BJ (cell line): ENCODE measurements at regions not wholly inside any gene's neighbourhood (a gene's known extent, or its start where the extent isn't known, plus 50 kb on each side); places are given as distances from the start of the nearest gene placed in this dataset.
"Not testable (repeated sequence)": the region's sequence is repeated elsewhere in the genome, so short reads cannot be mapped to it uniquely, and the experiment has no call there.

ENCODE experiments used
- CTCF ChIA-PET: fragments of 350-600 bp; formaldehyde crosslinking; extraction: SDS; loops from one replicate; lab custom pipeline; 2021; ENCODE audit warnings: antibody characterized with exemption, inconsistent platforms; lab: Yijun Ruan, JAX
- POLR2A ChIA-PET: fragments of 300-600 bp; sonication (Branson Sonifier 250); formaldehyde crosslinking; extraction: SDS; loops from one replicate; lab custom pipeline; 2021; ENCODE audit warnings: antibody characterized with exemption; lab: Charles Lee
- DNase-seq: peaks from one replicate; pipeline ENCODE4 v3.0.0-alpha.2; 2011; ENCODE audit warnings: low read depth
- H3K27me3 ChIP-seq: 2 replicates; pipeline ENCODE4 v1.6.0; 2011; ENCODE audit warnings: low read length; ENCODE audit not compliant: control insufficient read depth, insufficient read depth
- H3K36me3 ChIP-seq: 2 replicates; pipeline ENCODE4 v1.5.1; 2011; ENCODE audit warnings: low read length; ENCODE audit not compliant: control insufficient read depth, insufficient read depth
- H3K4me3 ChIP-seq: 2 replicates; pipeline ENCODE4 v1.5.1; 2011; ENCODE audit warnings: low read depth, mild to moderate bottlenecking, control low read depth, low read length
- TF ChIP-seq, protein P1 (sequence below): IDR thresholded peaks from 2 replicates; pipeline ENCODE4 v1.5.1; 2011; ENCODE audit warnings: low read depth, mild to moderate bottlenecking, control low read depth, inconsistent platforms, low read length, moderate library complexity; ENCODE audit not compliant: insufficient read depth

DNA sequence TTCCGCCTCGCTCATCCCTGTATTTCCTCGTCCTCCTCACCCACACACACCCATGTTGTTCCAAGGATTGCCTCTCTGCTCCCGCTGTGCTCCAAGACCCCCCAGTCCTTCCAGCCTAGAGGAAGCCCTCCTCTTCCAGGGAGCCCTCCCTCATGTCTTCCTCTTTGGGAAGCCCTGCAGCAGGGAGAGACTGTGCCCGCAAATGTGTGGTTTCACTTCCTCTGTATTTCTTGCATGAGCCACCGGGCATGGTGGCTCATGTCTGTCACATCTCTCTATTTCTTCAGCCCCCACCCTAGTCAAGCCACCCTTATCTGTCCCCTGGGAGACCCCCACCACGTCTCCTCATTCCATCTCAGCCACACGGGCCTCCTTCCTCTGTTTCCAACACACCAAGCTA is 57.5 kb upstream of the PAX7 start:
- Histone ChIP-seq H3K36me3 (no peaks in the 10 kb centered on the region), H3K27me3 (no peaks in the 10 kb centered on the region), H3K4me3 (no peak overlapping the region)
- POLR2A ChIA-PET = no interaction called here
- DNase-seq = no peak
- CTCF ChIA-PET = interaction anchor here (4.7 kb wide), 1 partner anchor 8 kb away, joined by 14 read pairs; no protein-coding TSS in a partner anchor
- TF ChIP-seq, protein P1, sequence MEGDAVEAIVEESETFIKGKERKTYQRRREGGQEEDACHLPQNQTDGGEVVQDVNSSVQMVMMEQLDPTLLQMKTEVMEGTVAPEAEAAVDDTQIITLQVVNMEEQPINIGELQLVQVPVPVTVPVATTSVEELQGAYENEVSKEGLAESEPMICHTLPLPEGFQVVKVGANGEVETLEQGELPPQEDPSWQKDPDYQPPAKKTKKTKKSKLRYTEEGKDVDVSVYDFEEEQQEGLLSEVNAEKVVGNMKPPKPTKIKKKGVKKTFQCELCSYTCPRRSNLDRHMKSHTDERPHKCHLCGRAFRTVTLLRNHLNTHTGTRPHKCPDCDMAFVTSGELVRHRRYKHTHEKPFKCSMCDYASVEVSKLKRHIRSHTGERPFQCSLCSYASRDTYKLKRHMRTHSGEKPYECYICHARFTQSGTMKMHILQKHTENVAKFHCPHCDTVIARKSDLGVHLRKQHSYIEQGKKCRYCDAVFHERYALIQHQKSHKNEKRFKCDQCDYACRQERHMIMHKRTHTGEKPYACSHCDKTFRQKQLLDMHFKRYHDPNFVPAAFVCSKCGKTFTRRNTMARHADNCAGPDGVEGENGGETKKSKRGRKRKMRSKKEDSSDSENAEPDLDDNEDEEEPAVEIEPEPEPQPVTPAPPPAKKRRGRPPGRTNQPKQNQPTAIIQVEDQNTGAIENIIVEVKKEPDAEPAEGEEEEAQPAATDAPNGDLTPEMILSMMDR = no peak

DNA sequence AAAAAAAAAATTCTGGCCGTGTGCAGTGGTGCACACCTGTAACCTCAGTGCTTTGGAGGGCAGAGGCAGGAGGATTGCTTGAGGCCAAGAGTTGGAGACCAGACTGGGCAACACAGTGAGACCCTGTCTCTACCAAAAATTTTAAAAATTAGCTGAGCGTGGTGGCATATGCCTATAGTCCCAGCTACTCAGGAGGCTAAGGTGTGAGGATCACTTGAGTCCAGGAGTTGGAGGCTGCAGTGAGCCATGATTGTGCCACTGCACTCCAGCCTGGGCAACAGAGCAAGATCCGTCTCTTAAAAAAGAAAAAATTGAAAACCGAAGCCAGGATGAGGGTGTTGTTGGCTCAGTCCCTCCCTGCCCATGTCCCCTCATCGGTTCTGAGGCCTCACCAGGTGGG is 55.9 kb upstream of the PAX7 start:
- POLR2A ChIA-PET = no interaction called here

DNA sequence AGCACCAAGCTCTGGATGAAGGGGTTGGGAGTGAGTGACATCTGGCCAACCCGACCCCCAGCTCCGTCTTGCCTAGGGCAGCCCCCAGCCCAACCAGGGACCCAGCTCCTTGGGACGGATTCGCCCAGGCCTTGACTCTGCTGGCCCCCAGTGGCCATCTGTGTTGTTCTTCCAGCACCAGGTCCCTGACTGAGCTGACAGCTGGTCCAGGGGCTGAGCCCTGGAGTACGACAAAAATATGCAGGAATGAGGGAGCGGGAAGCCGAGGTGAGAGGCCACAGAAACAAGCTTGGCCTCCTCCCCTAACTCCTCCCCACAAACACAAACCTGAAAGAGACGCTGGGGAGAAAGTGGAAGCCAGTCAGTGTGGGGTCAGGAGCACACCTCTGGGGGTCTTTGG is 55.0 kb upstream of the PAX7 start:
- Histone ChIP-seq H3K4me3 (no peak overlapping the region), H3K36me3 (no peaks in the 10 kb centered on the region), H3K27me3 (no peaks in the 10 kb centered on the region)
- ChIA-PET POLR2A (no interaction called here), CTCF (interaction anchor here (0.6 to 1.1 kb wide), 3 partner anchors 22 to 914 kb away, joined by 3 to 4 read pairs (median 4); no protein-coding TSS in a partner anchor)
- DNase-seq = no peak
- TF ChIP-seq, protein P1 = no peak

More for the DNA sequence above, 55.9 kb upstream of the PAX7 start:
- H3K27me3 ChIP-seq = no peaks in the 10 kb centered on the region
- no peak for DNase-seq
- no peaks in the 10 kb centered on the region for H3K36me3 ChIP-seq
- CTCF ChIA-PET = interaction anchor here (0.8 to 1.1 kb wide), 2 partner anchors 23 to 913 kb away, joined by 4 read pairs; no protein-coding TSS in a partner anchor
- TF ChIP-seq, protein P1 = no peak
- H3K4me3 ChIP-seq = no peak overlapping the region

DNA sequence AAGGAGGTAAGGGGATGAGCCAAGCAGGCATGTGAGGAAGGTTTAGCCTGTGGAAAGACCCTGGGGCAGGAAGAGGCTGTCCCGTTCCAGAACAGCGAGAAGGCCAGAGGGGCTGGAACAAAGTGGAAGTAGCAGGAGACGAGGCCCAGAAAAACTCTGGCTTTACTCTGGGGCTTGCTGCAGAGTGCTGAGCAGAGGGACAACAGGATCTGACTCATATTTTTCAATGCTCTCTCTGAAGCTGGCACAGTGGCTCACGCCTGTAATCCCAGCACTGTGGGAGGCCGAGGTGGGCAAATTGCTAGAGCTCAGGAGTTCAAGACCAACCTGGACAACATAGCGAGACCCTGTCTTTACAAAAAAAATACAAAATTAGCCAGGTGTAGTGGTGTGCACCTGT is 52.4 kb upstream of the PAX7 start:
- CTCF ChIA-PET = interaction anchor here (1.6 kb wide), 1 partner anchor 19 kb away, joined by 5 read pairs; no protein-coding TSS in a partner anchor
- POLR2A ChIA-PET = no interaction called here
- no peak for DNase-seq

DNA sequence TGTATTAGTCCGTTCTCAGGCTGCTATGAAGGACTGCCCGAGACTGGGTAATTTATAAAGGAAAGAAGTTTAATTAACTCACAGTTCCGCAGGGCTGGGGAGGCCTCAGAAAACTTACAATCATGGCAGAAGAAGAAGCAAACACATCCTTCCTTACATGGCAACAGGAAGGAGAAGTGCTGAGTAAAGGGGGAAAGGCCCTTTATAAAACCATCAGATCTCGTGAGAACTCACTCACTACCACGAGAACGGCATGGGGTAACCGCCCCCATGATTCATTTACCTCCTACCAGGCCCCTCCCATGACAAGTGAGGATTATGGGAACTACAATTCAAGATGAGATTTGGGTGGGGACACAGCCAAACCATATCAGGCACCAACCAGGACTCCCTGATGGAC is 51.4 kb upstream of the PAX7 start:
- DNase-seq, POLR2A ChIA-PET, H3K27me3 ChIP-seq, H3K36me3 ChIP-seq, H3K4me3 ChIP-seq, CTCF ChIA-PET: not testable (repeated sequence)

More for the DNA sequence above, 52.4 kb upstream of the PAX7 start:
- Histone ChIP-seq H3K27me3 (no peaks in the 10 kb centered on the region), H3K4me3 (no peak overlapping the region), H3K36me3 (no peaks in the 10 kb centered on the region)
- TF ChIP-seq, protein P1 = no peak

DNA sequence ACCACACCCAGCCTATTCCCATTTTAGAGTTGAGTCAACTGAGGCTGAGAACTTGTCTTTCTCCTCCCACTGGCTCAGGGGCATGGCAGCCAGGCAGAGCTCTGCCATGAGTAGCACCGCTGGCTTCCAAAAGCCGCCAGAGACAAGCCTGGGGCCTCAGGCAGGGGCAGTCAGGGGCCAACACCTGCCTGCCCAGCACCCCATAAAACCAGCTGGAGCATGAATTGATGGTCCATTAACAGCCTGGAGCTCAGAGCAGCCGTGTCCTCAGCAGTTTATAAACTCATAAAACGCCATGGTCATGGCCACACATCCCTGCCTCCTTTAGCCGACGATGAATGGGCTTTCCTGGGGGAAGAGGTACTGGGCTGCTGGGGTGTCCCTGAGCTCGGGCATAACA is 50.6 kb upstream of the PAX7 start:
- H3K27me3 ChIP-seq = no peaks in the 10 kb centered on the region
- no peaks in the 10 kb centered on the region for H3K36me3 ChIP-seq
- TF ChIP-seq, protein P1 = no peak
- ChIA-PET CTCF (interaction anchor here (0.6 to 2.7 kb wide), 4 partner anchors 8 to 270 kb away, joined by 3 to 17 read pairs (median 8); no protein-coding TSS in a partner anchor), POLR2A (no interaction called here)
- no peak for DNase-seq
- H3K4me3 ChIP-seq = no peak overlapping the region
